HEK293 (cell line): ENCODE measurements at regions not wholly inside any gene's neighbourhood (a gene's known extent, or its start where the extent isn't known, plus 50 kb on each side); places are given as distances from the start of the nearest gene placed in this dataset.

ENCODE experiments used
- CTCF ChIA-PET: fragments of 350-600 bp; formaldehyde crosslinking; extraction: SDS; loops from one replicate; lab custom pipeline; 2021; ENCODE audit warnings: antibody characterized with exemption; lab: Yijun Ruan, JAX
- POLR2A ChIA-PET: fragments of 300-600 bp; formaldehyde crosslinking; extraction: SDS; loops from one replicate; lab custom pipeline; 2020; ENCODE audit warnings: antibody characterized with exemption, inconsistent platforms; lab: Yijun Ruan, JAX
- H3K27ac ChIP-seq: fragments of 200-500 bp; sonication (Bioruptor generic); 2 replicates; pipeline ENCODE4 v1.5.1; 2014; ENCODE audit warnings: low read depth, low read length, control low read depth, inconsistent platforms; ENCODE audit errors: extremely low read depth
- H3K36me3 ChIP-seq, 2 experiments: fragments of 200-500 bp in 1 of 2; sonication (Bioruptor generic) in 1 of 2; 1 replicate in 1 of 2; 2 replicates in 1 of 2; pipeline ENCODE4 v1.5.1; 2014 to 2017; ENCODE audit warnings: inconsistent platforms in 2 of 2, low read length in 2 of 2; ENCODE audit not compliant: control insufficient read depth in 2 of 2, insufficient read depth in 1 of 2
- H3K4me1 ChIP-seq: fragments of 200-500 bp; sonication (Bioruptor generic); 2 replicates; pipeline ENCODE4 v1.5.1; 2014; ENCODE audit warnings: mild to moderate bottlenecking, low read length, inconsistent platforms; ENCODE audit not compliant: control insufficient read depth, insufficient read depth
- H3K4me3 ChIP-seq: 2 replicates; pipeline ENCODE4 v1.5.1; 2011; ENCODE audit warnings: low read depth, mild to moderate bottlenecking, control low read depth, low read length, moderate library complexity
- H3K9me3 ChIP-seq: fragments of 200-500 bp; sonication (Bioruptor generic); 2 replicates; pipeline ENCODE4 v1.5.1; 2014; ENCODE audit warnings: low read depth, low read length, inconsistent platforms; ENCODE audit not compliant: control insufficient read depth, insufficient read depth
- BCL6B ChIP-seq: fragments of 450-650 bp; formaldehyde crosslinking; IDR thresholded peaks from 2 replicates; pipeline ENCODE4 v1.5.1; 2017; ENCODE audit warnings: missing biosample characterization, missing genetic modification characterization
- HOXA7 ChIP-seq: sonication (generic); formaldehyde crosslinking; IDR thresholded peaks from 2 replicates; pipeline ENCODE4 v1.8.1; 2022; ENCODE audit warnings: missing genetic modification reagents, borderline replicate concordance
- SP7 ChIP-seq: fragments of 450-650 bp; formaldehyde crosslinking; IDR thresholded peaks from 2 replicates; pipeline ENCODE4 v1.5.1; 2016; ENCODE audit warnings: missing biosample characterization, missing genetic modification characterization
- TRIM28 ChIP-seq: IDR thresholded peaks from 2 replicates; pipeline ENCODE4 v1.6.1; 2011; ENCODE audit warnings: low read length, control low read depth, borderline replicate concordance
- TSHZ1 ChIP-seq: fragments of 450-650 bp; formaldehyde crosslinking; IDR thresholded peaks from 2 replicates; pipeline ENCODE4 v1.5.1; 2016; ENCODE audit warnings: missing biosample characterization, missing genetic modification characterization, borderline replicate concordance
- ZBTB1 ChIP-seq: fragments of 450-650 bp; formaldehyde crosslinking; IDR thresholded peaks from 2 replicates; pipeline ENCODE4 v1.5.1; 2016; ENCODE audit warnings: missing biosample characterization, missing genetic modification characterization
- ZBTB20 ChIP-seq: fragments of 450-650 bp; formaldehyde crosslinking; IDR thresholded peaks from 2 replicates; pipeline ENCODE4 v1.5.1; 2016; ENCODE audit warnings: missing biosample characterization, missing genetic modification characterization
- ZBTB26 ChIP-seq: fragments of 450-650 bp; formaldehyde crosslinking; optimal IDR thresholded peaks from 2 replicates; pipeline ENCODE3; 2016; ENCODE audit warnings: missing biosample characterization, mild to moderate bottlenecking, missing genetic modification characterization
- ZBTB44 ChIP-seq: fragments of 450-650 bp; IDR thresholded peaks from 2 replicates; pipeline ENCODE4 v1.5.1; 2018; ENCODE audit warnings: missing biosample characterization, mild to moderate bottlenecking, missing genetic modification characterization
- ZFP41 ChIP-seq: fragments of 450-650 bp; formaldehyde crosslinking; IDR thresholded peaks from 2 replicates; pipeline ENCODE4 v1.5.1; 2016; ENCODE audit warnings: missing biosample characterization, missing genetic modification characterization, borderline replicate concordance
- ZNF121 ChIP-seq: fragments of 450-650 bp; formaldehyde crosslinking; IDR thresholded peaks from 2 replicates; pipeline ENCODE4 v1.5.1; 2016; ENCODE audit warnings: missing biosample characterization, missing genetic modification characterization
- ZNF274 ChIP-seq, 2 experiments: fragments of 200-500 bp in 1 of 2; fragments of 450-650 bp in 1 of 2; sonication (Bioruptor generic) in 1 of 2; formaldehyde crosslinking in 1 of 2; IDR thresholded peaks; 2 replicates each; pipeline versions ENCODE4 v1.5.1 to v1.6.1; 2014 to 2016; ENCODE audit warnings: borderline replicate concordance in 1 of 2, inconsistent platforms in 1 of 2, low read length in 1 of 2, missing biosample characterization in 1 of 2, missing genetic modification characterization in 1 of 2
- ZNF510 ChIP-seq: fragments of 450-650 bp; formaldehyde crosslinking; IDR thresholded peaks from 2 replicates; pipeline ENCODE4 v1.5.1; 2018; ENCODE audit warnings: mild to moderate bottlenecking, missing genetic modification characterization, missing biosample characterization; ENCODE audit not compliant: insufficient replicate concordance
- ZNF560 ChIP-seq: fragments of 450-650 bp; formaldehyde crosslinking; IDR thresholded peaks from 2 replicates; pipeline ENCODE4 v1.5.1; 2017; ENCODE audit warnings: missing biosample characterization, missing genetic modification characterization, borderline replicate concordance
- ZNF571 ChIP-seq: fragments of 450-650 bp; formaldehyde crosslinking; IDR thresholded peaks from 2 replicates; pipeline ENCODE4 v1.5.0; 2017; ENCODE audit warnings: missing biosample characterization, missing genetic modification characterization
- ZNF600 ChIP-seq: fragments of 450-650 bp; formaldehyde crosslinking; IDR thresholded peaks from 2 replicates; pipeline ENCODE4 v1.5.1; 2016; ENCODE audit warnings: missing biosample characterization, missing genetic modification characterization
- ZNF624 ChIP-seq: fragments of 450-650 bp; formaldehyde crosslinking; IDR thresholded peaks from 2 replicates; pipeline ENCODE4 v1.5.1; 2017; ENCODE audit warnings: missing biosample characterization, missing genetic modification characterization
- ZNF639 ChIP-seq: fragments of 450-650 bp; formaldehyde crosslinking; IDR thresholded peaks from 2 replicates; pipeline ENCODE4 v1.5.1; 2016; ENCODE audit warnings: missing biosample characterization, missing genetic modification characterization
- ZNF776 ChIP-seq: fragments of 450-650 bp; formaldehyde crosslinking; IDR thresholded peaks from 2 replicates; pipeline ENCODE4 v1.5.0; 2017; ENCODE audit warnings: missing biosample characterization, missing genetic modification characterization, borderline replicate concordance
- ZSCAN18 ChIP-seq: fragments of 450-650 bp; formaldehyde crosslinking; IDR thresholded peaks from 2 replicates; pipeline ENCODE4 v1.5.1; 2016; ENCODE audit warnings: missing biosample characterization, missing genetic modification characterization
- ZXDB ChIP-seq: fragments of 450-650 bp; formaldehyde crosslinking; IDR thresholded peaks from 2 replicates; pipeline ENCODE4 v1.5.1; 2016; ENCODE audit warnings: missing biosample characterization, missing genetic modification characterization

GRCh38 chr2:44851518-44851917 is 90.0 kb upstream of the SIX3 start:
- H3K36me3 ChIP-seq = no peaks in the 10 kb centered on the region
- H3K9me3 ChIP-seq = no peaks in the 10 kb centered on the region
- H3K27ac ChIP-seq = no peak overlapping the region
- no peak overlapping the region for H3K4me3 ChIP-seq
- CTCF ChIA-PET = no interaction called here
- POLR2A ChIA-PET = interaction anchor here (0.7 kb wide), 1 partner anchor 16 kb away, joined by 3 read pairs; no protein-coding TSS in a partner anchor
- H3K4me1 ChIP-seq = no peaks in the 10 kb centered on the region
- no peak for TF ChIP-seq ZNF571 (tag by site-specific recombination)
- TF ChIP-seq ZNF600 (tag by site-specific recombination) = no peak
- no peak for TF ChIP-seq ZNF639 (tag by site-specific recombination)
- no peak for TF ChIP-seq ZNF510 (tag by site-specific recombination)
- TF ChIP-seq BCL6B (tag by site-specific recombination) = no peak
- TF ChIP-seq ZNF121 = 0 out of 2 replicates have a peak, but pooled peaks have one; percentile 45
- no peak for TF ChIP-seq ZFP41 (tag by site-specific recombination)
- no peak for TF ChIP-seq ZNF776
- TF ChIP-seq, all 188 proteins: peak for 1

GRCh38 chr2:44852594-44852993 is 88.9 kb upstream of the SIX3 start:
- Histone ChIP-seq H3K27ac (no peak overlapping the region), H3K4me3 (no peak overlapping the region), H3K36me3 (no peaks in the 10 kb centered on the region), H3K4me1 (no peaks in the 10 kb centered on the region), H3K9me3 (no peaks in the 10 kb centered on the region)
- TF ChIP-seq ZNF560 (tag by site-specific recombination) (no peak), TRIM28 (no peak), ZSCAN18 (tag by site-specific recombination) (no peak), ZBTB1 (tag by site-specific recombination) (no peak)
- POLR2A ChIA-PET = no interaction called here
- CTCF ChIA-PET = no interaction called here

GRCh38 chr2:44859337-44859736 is 82.2 kb upstream of the SIX3 start:
- CTCF ChIA-PET = interaction anchor here (1.2 kb wide), 1 partner anchor 21 kb away, joined by 3 read pairs; no protein-coding TSS in a partner anchor
- Histone ChIP-seq H3K36me3 (no peaks in the 10 kb centered on the region), H3K27ac (no peak overlapping the region), H3K4me3 (no peak overlapping the region), H3K4me1 (no peaks in the 10 kb centered on the region), H3K9me3 (no peaks in the 10 kb centered on the region)
- POLR2A ChIA-PET = no interaction called here
- TF ChIP-seq ZBTB26 (tag by site-specific recombination) (no peak), TSHZ1 (tag by site-specific recombination) (no peak), SP7 (no peak), ZNF274 (IDR thresholded peaks at IDR 0.05; ENCODE audit: low read length) (no peak), ZNF274 (tag by site-specific recombination; IDR thresholded peaks at IDR 0.05; ENCODE audit: borderline replicate concordance) (no peak), ZBTB44 (tag by site-specific recombination) (no peak), ZXDB (tag by site-specific recombination) (no peak), ZNF624 (no peak), HOXA7 (CRISPR knock-in tag) (no peak), ZBTB20 (tag by site-specific recombination) (no peak)
